Right lobe of liver (tissue), 6 donors: ENCODE measurements at regions not wholly inside any gene's neighbourhood (a gene's known extent, or its start where the extent isn't known, plus 50 kb on each side); places are given as distances from the start of the nearest gene placed in this dataset.
"Not testable (repeated sequence)": the region's sequence is repeated elsewhere in the genome, so short reads cannot be mapped to it uniquely, and the experiment has no call there.

Experiments
- ATAC-seq, 4 donors: fragments of 200-7000 bp; cut with Tn5 transposase; one replicate each; pipeline ENCODE4 v1.9.1; 2020; ENCODE audit warnings: mild to moderate bottlenecking in 4 of 4, moderate library complexity in 4 of 4
- DNase-seq, 3 donors: peaks; one replicate each; pipeline ENCODE4 v3.0.0-alpha.2; 2020
- H3K27ac ChIP-seq, 3 donors: fragments of 200-600 bp; one replicate each; pipeline ENCODE4 v1.8.0; 2022
- H3K27me3 ChIP-seq, 2 donors: fragments of 200-600 bp; one replicate each; pipeline ENCODE4 v1.8.0; 2022
- H3K36me3 ChIP-seq, 4 donors: fragments of 200-600 bp; sonication (generic) in 1 of 4; one replicate each; pipeline versions ENCODE4 v1.5.1 to v1.8.0; 2017 to 2022; ENCODE audit warnings: control low read depth in 1 of 4
- H3K4me1 ChIP-seq, 4 donors: fragments of 200-600 bp; sonication (generic) in 1 of 4; one replicate each; pipeline versions ENCODE4 v1.5.1 to v1.8.0; 2017 to 2022; ENCODE audit warnings: control low read depth in 1 of 4
- H3K4me3 ChIP-seq, 3 donors: fragments of 200-600 bp; one replicate each; pipeline ENCODE4 v1.8.0; 2022
- H3K9me3 ChIP-seq, 4 donors: fragments of 200-600 bp; sonication (generic) in 1 of 4; one replicate each; pipeline versions ENCODE4 v1.5.1 to v1.8.0; 2017 to 2022; ENCODE audit warnings: control low read depth in 1 of 4
- POLR2A ChIP-seq: fragments of 450-650 bp; IDR thresholded peaks from one replicate; pipeline ENCODE4 v1.6.1; 2017; ENCODE audit warnings: antibody characterized with exemption, mild to moderate bottlenecking
- WGBS: methylation state at CpG from one replicate; pipeline ENCODE4 v1.1.6; 2018; ENCODE audit warnings: low coverage, low lambda C conversion rate; ENCODE audit not compliant: insufficient coverage; ENCODE audit errors: missing lambda C conversion rate; 5-methylcytosine and 5-hydroxymethylcytosine counted together
- intact Hi-C, 2 donors: fragments of 100-400 bp; cut with DNase I; formaldehyde crosslinking; loops; one replicate each; pipeline versions ENCODE4 v1.11.2 to v1.14.1; 2022
- TF ChIP-seq, protein P1 (sequence below), 4 donors: fragments of 200-600 bp in 3 of 4; fragments of 450-650 bp in 1 of 4; IDR thresholded peaks; one replicate each; pipeline versions ENCODE4 v1.5.1 to v1.8.0; 2016 to 2022; ENCODE audit warnings: antibody characterized with exemption in 4 of 4, mild to moderate bottlenecking in 2 of 4
- donor health status: DM: no; HTN: yes; CAD: no.
- donor health status: DM: no; HTN: no; CAD: no.
- donor health status: DM: no; HTN: no; CAD: no.
- donor health status: DM: no; HTN: yes; CAD: no.
- donor health status: DM: no; HTN: yes; CAD: no.

DNA sequence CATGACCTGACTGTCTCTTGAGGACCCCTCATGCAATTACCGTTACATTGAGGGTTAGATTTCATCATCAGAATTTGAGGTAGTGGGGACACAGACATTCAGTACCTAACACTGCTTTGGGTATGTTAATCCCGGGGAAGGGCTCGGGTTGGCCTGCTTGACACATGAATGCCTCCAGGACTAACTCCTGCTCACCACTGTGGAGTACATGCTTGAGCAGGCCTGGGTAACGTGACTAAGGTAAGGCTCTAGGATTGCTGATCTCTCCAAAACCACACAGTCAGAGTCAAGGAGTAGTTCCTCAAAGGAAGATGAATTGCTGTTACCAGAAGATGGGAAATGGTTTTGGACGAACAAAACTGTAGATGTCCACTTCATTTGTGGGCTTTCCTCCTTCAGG, 376.3 kb upstream of the ZNF462 start:
- TF ChIP-seq, protein P1, sequence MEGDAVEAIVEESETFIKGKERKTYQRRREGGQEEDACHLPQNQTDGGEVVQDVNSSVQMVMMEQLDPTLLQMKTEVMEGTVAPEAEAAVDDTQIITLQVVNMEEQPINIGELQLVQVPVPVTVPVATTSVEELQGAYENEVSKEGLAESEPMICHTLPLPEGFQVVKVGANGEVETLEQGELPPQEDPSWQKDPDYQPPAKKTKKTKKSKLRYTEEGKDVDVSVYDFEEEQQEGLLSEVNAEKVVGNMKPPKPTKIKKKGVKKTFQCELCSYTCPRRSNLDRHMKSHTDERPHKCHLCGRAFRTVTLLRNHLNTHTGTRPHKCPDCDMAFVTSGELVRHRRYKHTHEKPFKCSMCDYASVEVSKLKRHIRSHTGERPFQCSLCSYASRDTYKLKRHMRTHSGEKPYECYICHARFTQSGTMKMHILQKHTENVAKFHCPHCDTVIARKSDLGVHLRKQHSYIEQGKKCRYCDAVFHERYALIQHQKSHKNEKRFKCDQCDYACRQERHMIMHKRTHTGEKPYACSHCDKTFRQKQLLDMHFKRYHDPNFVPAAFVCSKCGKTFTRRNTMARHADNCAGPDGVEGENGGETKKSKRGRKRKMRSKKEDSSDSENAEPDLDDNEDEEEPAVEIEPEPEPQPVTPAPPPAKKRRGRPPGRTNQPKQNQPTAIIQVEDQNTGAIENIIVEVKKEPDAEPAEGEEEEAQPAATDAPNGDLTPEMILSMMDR (IDR thresholded peaks at IDR 0.05): no peak
- TF ChIP-seq POLR2A: no peak
- DNase-seq (no peak), ATAC-seq (no peak)
- Histone ChIP-seq H3K27me3 (no peaks in the 10 kb centered on the region), H3K4me3 (no peak overlapping the region), H3K4me1 (peaks cover 0 to 3% (median 0%) of the 10 kb centered on the region in 4 donors), H3K36me3 (no peaks in the 10 kb centered on the region), H3K9me3 (no peaks in the 10 kb centered on the region), H3K27ac (no peak overlapping the region)
- intact Hi-C loops: no loop called here
- WGBS: 73% methylated on average over 2 of the region's 5 CpGs

DNA sequence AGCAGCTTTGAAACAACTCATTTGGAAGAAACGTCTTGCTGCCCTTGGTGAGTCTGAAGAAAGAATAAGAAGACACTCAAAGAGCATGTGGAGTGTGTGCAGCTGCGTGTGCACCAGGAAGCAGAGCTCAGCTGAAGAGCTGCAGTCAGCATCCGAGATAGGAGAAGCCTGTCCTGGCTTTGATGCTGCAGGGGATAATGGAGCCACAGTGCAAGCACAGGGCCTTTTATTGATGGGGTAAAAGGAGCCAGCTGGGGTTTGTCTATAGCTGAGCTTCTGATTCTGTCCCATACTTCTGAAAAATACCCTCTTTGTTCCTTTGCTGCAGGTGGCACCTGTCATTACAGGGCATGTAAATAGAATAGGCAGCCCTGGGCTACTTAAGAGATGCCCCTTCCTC, 375.7 kb upstream of the ZNF462 start:
- H3K36me3 ChIP-seq: no peaks in the 10 kb centered on the region
- peaks cover 0 to 3% (median 0%) of the 10 kb centered on the region in 4 donors for H3K4me1 ChIP-seq
- H3K9me3 ChIP-seq: no peaks in the 10 kb centered on the region
- H3K27me3 ChIP-seq: no peaks in the 10 kb centered on the region
- no peak for TF ChIP-seq POLR2A
- no peak for ATAC-seq
- WGBS: 62% methylated on average over 2 of the region's 3 CpGs
- no peak overlapping the region for H3K27ac ChIP-seq
- intact Hi-C loops: no loop called here
- no peak overlapping the region for H3K4me3 ChIP-seq
- no peak for DNase-seq

DNA sequence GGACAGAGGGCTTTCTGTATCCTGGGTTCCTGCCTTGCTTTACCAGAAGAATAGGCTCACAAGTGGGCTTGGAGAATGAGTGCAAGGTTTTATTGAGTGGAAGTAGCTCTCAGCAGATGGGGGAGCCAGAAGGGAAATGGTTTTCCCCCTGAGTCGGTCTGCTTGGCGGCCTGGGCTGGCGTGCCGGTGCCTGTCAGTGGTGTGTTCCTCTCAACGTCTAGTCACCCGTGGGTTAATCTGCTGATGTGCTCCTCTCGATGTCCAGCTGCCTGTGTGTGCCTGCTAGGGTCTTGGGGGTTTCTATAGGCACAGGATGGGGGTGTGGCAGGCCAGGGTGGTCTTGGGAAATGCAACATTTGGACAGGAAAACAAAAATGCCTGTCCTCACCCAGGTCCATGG, 370.8 kb upstream of the ZNF462 start:
- H3K36me3 ChIP-seq, H3K9me3 ChIP-seq, H3K27me3 ChIP-seq, ATAC-seq, H3K27ac ChIP-seq, DNase-seq, H3K4me3 ChIP-seq, H3K4me1 ChIP-seq, intact Hi-C loops: not testable (repeated sequence)
- 68% methylated on average over 3 of the region's 7 CpGs for WGBS

DNA sequence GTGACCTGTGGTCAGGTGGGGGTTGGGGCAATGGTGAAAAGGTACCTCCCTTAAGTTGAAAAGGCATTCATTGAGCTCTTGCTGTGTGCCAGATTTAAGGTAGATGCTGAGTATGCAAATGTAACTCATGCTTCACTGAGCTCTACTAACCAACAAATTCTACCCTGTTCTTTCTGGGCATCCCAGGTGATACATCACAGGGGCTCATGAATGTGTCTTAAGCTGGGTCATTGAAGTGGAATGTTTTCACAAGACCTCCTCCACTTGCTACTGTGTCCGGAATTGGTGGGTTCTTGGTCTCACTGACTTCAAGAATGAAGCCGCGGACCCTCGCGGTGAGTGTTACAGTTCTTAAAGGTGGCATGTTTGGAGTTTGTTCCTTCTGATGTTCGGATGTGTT, 362.8 kb upstream of the ZNF462 start:
- 100% methylated on average over 3 of the region's 6 CpGs for WGBS
- Histone ChIP-seq H3K27me3 (no peaks in the 10 kb centered on the region), H3K4me3 (no peak overlapping the region), H3K4me1 (no peaks in the 10 kb centered on the region), H3K9me3 (no peaks in the 10 kb centered on the region), H3K36me3 (no peaks in the 10 kb centered on the region), H3K27ac (no peak overlapping the region)
- intact Hi-C loops: no loop called here
- DNase-seq (no peak), ATAC-seq (no peak)
- TF ChIP-seq, protein P1 (IDR thresholded peaks at IDR 0.05): no peak
- TF ChIP-seq POLR2A: no peak

DNA sequence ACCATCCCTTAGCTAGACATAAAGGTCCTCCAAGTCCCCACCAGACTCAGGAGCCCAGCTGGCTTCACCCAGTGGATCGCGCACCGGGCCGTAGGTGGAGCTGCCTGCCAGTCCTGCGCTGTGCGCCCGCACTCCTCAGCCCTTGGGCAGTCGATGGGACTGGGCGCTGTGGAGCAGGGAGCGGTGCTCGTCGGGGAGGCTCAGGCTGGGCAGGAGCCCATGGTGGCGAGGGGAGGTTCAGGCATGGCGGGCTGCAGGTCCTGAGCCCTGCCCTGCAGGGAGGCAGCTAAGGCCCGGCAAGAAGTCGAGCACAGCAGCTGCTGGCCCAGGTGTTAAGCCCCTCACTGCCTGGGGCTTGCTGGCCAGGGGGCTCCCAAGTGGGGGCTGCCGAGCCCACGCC, 361.8 kb upstream of the ZNF462 start:
- H3K27ac ChIP-seq, DNase-seq, H3K9me3 ChIP-seq, H3K4me3 ChIP-seq, H3K36me3 ChIP-seq, H3K27me3 ChIP-seq, H3K4me1 ChIP-seq, intact Hi-C loops, ATAC-seq: not testable (repeated sequence)
- no CpG with 5 or more reads among the region's 18 CpGs for WGBS

DNA sequence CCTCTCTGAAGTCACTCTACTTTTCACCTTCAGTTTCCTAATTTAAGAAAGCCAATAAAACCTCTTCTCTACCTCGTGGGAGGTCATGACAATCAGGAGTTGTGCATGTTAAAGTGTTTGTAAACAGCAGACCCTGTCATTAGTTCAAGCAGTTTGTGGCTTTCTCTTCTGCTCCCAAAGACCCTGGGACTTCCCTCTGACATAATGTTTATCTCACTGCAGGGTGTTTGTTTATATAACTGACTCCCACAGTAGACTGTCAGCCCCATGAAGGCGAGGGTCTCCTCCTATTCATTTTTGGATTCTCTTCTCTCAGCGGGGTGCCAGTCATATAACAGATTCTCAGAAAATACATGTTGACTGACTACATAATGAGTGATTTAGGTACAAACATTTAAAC, 360.0 kb upstream of the ZNF462 start:
- 52% methylated on average over 3 of the region's 3 CpGs for WGBS
- TF ChIP-seq, protein P1 (IDR thresholded peaks at IDR 0.05): no peak
- no peak for TF ChIP-seq POLR2A
- intact Hi-C loops: no loop called here
- Histone ChIP-seq H3K36me3 (no peaks in the 10 kb centered on the region), H3K9me3 (no peaks in the 10 kb centered on the region), H3K27ac (no peak overlapping the region), H3K4me3 (no peak overlapping the region), H3K27me3 (no peaks in the 10 kb centered on the region), H3K4me1 (no peaks in the 10 kb centered on the region)
- no peak for ATAC-seq
- no peak for DNase-seq
